ENCODE measurements at regions not wholly inside any gene's neighbourhood (a gene's known extent, or its start where the extent isn't known, plus 50 kb on each side); places are given as distances from the start of the nearest gene placed in this dataset.

DNA sequence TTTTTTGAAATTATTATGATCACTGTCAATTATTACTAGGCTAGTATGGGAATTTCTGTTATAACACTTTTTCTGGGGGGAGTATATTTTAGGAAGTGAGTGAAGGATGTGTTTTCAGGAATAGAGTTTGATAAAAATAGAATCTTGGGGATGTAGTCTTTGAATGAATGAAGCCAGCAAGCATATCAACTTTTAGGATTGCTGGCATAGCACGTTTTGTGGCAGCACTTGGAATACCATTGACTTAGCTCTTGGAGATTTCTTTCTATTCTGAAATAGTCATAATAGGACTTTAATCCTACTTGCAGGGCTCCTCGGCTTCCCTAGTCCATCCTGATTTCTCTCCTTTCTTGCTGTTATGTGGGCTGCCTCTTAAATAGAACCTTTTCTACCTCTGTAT, 141.6 kb downstream of the DACT1 start:
- TF ChIP-seq, protein P1, sequence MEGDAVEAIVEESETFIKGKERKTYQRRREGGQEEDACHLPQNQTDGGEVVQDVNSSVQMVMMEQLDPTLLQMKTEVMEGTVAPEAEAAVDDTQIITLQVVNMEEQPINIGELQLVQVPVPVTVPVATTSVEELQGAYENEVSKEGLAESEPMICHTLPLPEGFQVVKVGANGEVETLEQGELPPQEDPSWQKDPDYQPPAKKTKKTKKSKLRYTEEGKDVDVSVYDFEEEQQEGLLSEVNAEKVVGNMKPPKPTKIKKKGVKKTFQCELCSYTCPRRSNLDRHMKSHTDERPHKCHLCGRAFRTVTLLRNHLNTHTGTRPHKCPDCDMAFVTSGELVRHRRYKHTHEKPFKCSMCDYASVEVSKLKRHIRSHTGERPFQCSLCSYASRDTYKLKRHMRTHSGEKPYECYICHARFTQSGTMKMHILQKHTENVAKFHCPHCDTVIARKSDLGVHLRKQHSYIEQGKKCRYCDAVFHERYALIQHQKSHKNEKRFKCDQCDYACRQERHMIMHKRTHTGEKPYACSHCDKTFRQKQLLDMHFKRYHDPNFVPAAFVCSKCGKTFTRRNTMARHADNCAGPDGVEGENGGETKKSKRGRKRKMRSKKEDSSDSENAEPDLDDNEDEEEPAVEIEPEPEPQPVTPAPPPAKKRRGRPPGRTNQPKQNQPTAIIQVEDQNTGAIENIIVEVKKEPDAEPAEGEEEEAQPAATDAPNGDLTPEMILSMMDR (IDR thresholded peaks at IDR 0.05): no peak
- TF ChIP-seq POLR2A (IDR thresholded peaks at IDR 0.05): no peak
